Endodermal cell (in vitro differentiated cells): ENCODE measurements at regions not wholly inside any gene's neighbourhood (a gene's known extent, or its start where the extent isn't known, plus 50 kb on each side); places are given as distances from the start of the nearest gene placed in this dataset.

Experiments used
- DNase-seq: peaks from one replicate; pipeline ENCODE4 v3.0.0-alpha.2; 2017
- H3K27ac ChIP-seq: 2 replicates; pipeline ENCODE4 v1.5.1; 2013; ENCODE audit warnings: mild to moderate bottlenecking, low read depth, low read length, moderate library complexity
- H3K27me3 ChIP-seq: 2 replicates; pipeline ENCODE4 v1.6.1; 2013; ENCODE audit warnings: mild to moderate bottlenecking, low read length, moderate library complexity; ENCODE audit not compliant: insufficient read depth, control insufficient read depth, poor library complexity, severe bottlenecking
- H3K36me3 ChIP-seq: 2 replicates; pipeline ENCODE4 v1.7.0; 2013; ENCODE audit warnings: mild to moderate bottlenecking, low read length, moderate library complexity; ENCODE audit not compliant: control insufficient read depth, insufficient read depth
- H3K4me1 ChIP-seq: one replicate; pipeline ENCODE4 v1.7.0; 2013; ENCODE audit warnings: low read length; ENCODE audit not compliant: control insufficient read depth, insufficient read depth
- H3K4me3 ChIP-seq: 2 replicates; pipeline ENCODE4 v1.5.1; 2013; ENCODE audit warnings: mild to moderate bottlenecking, low read length, moderate library complexity
- H3K9ac ChIP-seq: 2 replicates; pipeline ENCODE4 v1.6.1; 2013; ENCODE audit warnings: mild to moderate bottlenecking, low read length, moderate library complexity; ENCODE audit not compliant: poor library complexity, severe bottlenecking; ENCODE audit errors: extremely low read depth
- H3K9me3 ChIP-seq: 2 replicates; pipeline ENCODE4 v1.6.1; 2013; ENCODE audit warnings: mild to moderate bottlenecking, low read length, moderate library complexity; ENCODE audit not compliant: control insufficient read depth
- H3K27ac Mint-ChIP-seq: 2 replicates; pipeline ENCODE4 v1.8.0; 2020; ENCODE audit warnings: mixed read lengths
- H3K27me3 Mint-ChIP-seq: 2 replicates; pipeline ENCODE4 v1.8.0; 2021; ENCODE audit warnings: mild to moderate bottlenecking, mixed read lengths; ENCODE audit not compliant: insufficient read depth
- H3K36me3 Mint-ChIP-seq: 2 replicates; pipeline ENCODE4 v1.8.0; 2020; ENCODE audit warnings: low read depth, mixed read lengths
- H3K4me1 Mint-ChIP-seq: 2 replicates; pipeline ENCODE4 v1.8.0; 2020; ENCODE audit warnings: mixed read lengths
- H3K4me3 Mint-ChIP-seq: 2 replicates; pipeline ENCODE4 v1.8.0; 2020; ENCODE audit warnings: mild to moderate bottlenecking, moderate library complexity, mixed read lengths
- H3K9me3 Mint-ChIP-seq: 2 replicates; pipeline ENCODE4 v1.8.0; 2020; ENCODE audit warnings: mild to moderate bottlenecking, mixed read lengths
- CTCF ChIP-seq: fragments of 200-600 bp; sonication (generic); conservative IDR thresholded peaks from 2 replicates; pipeline ENCODE4 v1.5.0; 2021; ENCODE audit warnings: antibody characterized with exemption, mild to moderate bottlenecking
- WGBS, 2 experiments: methylation state at CpG; one replicate each; pipeline versions ENCODE4 v1.1.5 to v1.1.7; 2013; ENCODE audit warnings: missing lambda C conversion rate in 2 of 2, mixed read lengths in 1 of 2; ENCODE audit not compliant: insufficient coverage in 1 of 2, insufficient read length in 1 of 2; 5-methylcytosine and 5-hydroxymethylcytosine counted together

- no peak for TF ChIP-seq CTCF
- no peaks in the 10 kb centered on the region for H3K9me3 ChIP-seq
- no peak for DNase-seq
- H3K9me3 Mint-ChIP-seq = no peaks in the 10 kb centered on the region
- peaks cover 12% of the 10 kb centered on the region for H3K4me1 Mint-ChIP-seq
- no peaks in the 10 kb centered on the region for H3K27me3 ChIP-seq
- no peak overlapping the region for H3K27ac ChIP-seq
- no peak overlapping the region for H3K9ac ChIP-seq
- no peaks in the 10 kb centered on the region for H3K27me3 Mint-ChIP-seq
- no peaks in the 10 kb centered on the region for H3K36me3 ChIP-seq
- peaks cover 5% of the 10 kb centered on the region for H3K4me1 ChIP-seq
- H3K4me3 Mint-ChIP-seq = no peak overlapping the region
- H3K4me3 ChIP-seq = no peak overlapping the region
- H3K27ac Mint-ChIP-seq = no peak overlapping the region
- WGBS, 2 experiments = 71 to 84% methylated on average over 3 of the region's 4 CpGs
- H3K36me3 Mint-ChIP-seq = no peaks in the 10 kb centered on the region
These were observed 428.4 kb upstream of the MARCKS start for GRCh38 chr6:113428702-113429101.

- H3K27ac Mint-ChIP-seq = no peak overlapping the region
- no peak overlapping the region for H3K9ac ChIP-seq
- TF ChIP-seq CTCF = no peak
- H3K27me3 ChIP-seq = no peaks in the 10 kb centered on the region
- no peaks in the 10 kb centered on the region for H3K36me3 ChIP-seq
- H3K36me3 Mint-ChIP-seq = no peaks in the 10 kb centered on the region
- H3K4me1 ChIP-seq = peaks cover 5% of the 10 kb centered on the region
- no peak overlapping the region for H3K27ac ChIP-seq
- no peaks in the 10 kb centered on the region for H3K9me3 ChIP-seq
- H3K4me3 Mint-ChIP-seq = no peak overlapping the region
- DNase-seq = no peak
- whole genome bisulfite sequencing, 2 experiments = 94 to 100% methylated on average over 1 of the region's 1 CpG
- H3K4me1 Mint-ChIP-seq = peaks cover 15% of the 10 kb centered on the region
- no peaks in the 10 kb centered on the region for H3K9me3 Mint-ChIP-seq
- H3K27me3 Mint-ChIP-seq = no peaks in the 10 kb centered on the region
- H3K4me3 ChIP-seq = no peak overlapping the region
These were observed 424.4 kb upstream of the MARCKS start for GRCh38 chr6:113432521-113433334.

- Histone ChIP-seq H3K4me1 (peaks cover 5% of the 10 kb centered on the region), H3K9ac (no peak overlapping the region), H3K27ac (no peak overlapping the region), H3K4me3 (no peak overlapping the region), H3K9me3 (no peaks in the 10 kb centered on the region), H3K27me3 (no peaks in the 10 kb centered on the region), H3K36me3 (no peaks in the 10 kb centered on the region)
- no peak overlapping the region for H3K27ac Mint-ChIP-seq
- no peak for TF ChIP-seq CTCF
- WGBS, 2 experiments = 81 to 93% methylated on average over 4 to 6 of the region's 6 CpGs
- H3K27me3 Mint-ChIP-seq = no peaks in the 10 kb centered on the region
- H3K36me3 Mint-ChIP-seq = no peaks in the 10 kb centered on the region
- H3K9me3 Mint-ChIP-seq = no peaks in the 10 kb centered on the region
- H3K4me1 Mint-ChIP-seq = peaks cover 15% of the 10 kb centered on the region
- no peak for DNase-seq
- H3K4me3 Mint-ChIP-seq = no peak overlapping the region
These were observed 423.7 kb upstream of the MARCKS start for GRCh38 chr6:113433335-113433991.
